ENCODE measurements at regions not wholly inside any gene's neighbourhood (a gene's known extent, or its start where the extent isn't known, plus 50 kb on each side); places are given as distances from the start of the nearest gene placed in this dataset.

DNA sequence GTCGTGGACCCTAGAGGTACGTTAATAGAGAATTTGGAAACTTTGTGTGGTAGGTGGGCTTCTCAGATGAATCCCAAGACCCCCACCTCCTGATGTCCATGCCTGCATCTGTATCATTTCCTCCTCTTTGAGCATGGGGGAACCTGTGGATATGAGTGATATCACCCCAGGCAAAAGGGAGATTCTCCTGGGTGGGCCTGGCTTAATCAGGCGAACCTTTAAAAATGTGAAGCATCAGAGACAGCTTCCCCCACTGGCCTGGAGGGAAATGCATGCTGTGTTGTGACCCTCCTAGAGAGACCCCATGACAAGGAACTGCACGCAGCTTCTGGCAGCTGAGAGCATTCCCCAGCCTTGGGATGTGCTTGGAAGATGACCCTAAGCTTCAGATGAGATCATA is 180.9 kb downstream of the MBOAT1 start:
- TF ChIP-seq CTCF (IDR thresholded peaks at IDR 0.05; ENCODE audit: low read depth, low read length), result no peak
- Histone ChIP-seq H3K4me3 (ENCODE audit: low read depth, low read length) (no peak overlapping the region), H3K4me1 (no peaks in the 10 kb centered on the region), H3K9me3 (no peaks in the 10 kb centered on the region), H3K36me3 (no peaks in the 10 kb centered on the region), H3K27me3 (no peaks in the 10 kb centered on the region)
- DNase-seq, result no peak

- no peaks in the 10 kb centered on the region for H3K27me3 ChIP-seq
- no peaks in the 10 kb centered on the region for H3K9me3 ChIP-seq
- no peaks in the 10 kb centered on the region for H3K36me3 ChIP-seq
- no peak overlapping the region for H3K4me3 ChIP-seq (ENCODE audit: low read depth, low read length)
- no peak for TF ChIP-seq CTCF (IDR thresholded peaks at IDR 0.05; ENCODE audit: low read depth, low read length)
- H3K4me1 ChIP-seq, result no peaks in the 10 kb centered on the region
- no peak for DNase-seq
Measured at GRCh38 chr6:20033697-20034407, 178.4 kb downstream of the MBOAT1 start.

DNA sequence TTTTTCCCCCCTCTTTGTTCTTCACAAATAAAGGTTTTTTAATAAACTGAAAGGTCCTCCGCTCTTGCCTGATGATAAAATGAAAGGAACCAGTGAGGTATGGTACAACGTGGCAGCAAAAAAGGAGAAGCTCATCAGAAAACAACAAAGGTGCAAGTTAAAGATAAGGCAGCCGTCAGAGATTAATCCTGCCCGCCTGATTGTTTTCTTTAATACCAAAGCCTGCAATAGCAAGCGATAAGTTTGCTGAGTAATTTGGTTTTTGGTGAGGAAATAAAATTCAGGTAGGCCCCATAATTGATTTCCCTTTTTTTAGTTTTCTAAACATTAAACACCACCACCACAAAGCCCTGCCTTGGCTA is 177.9 kb downstream of the MBOAT1 start:
- no peaks in the 10 kb centered on the region for H3K36me3 ChIP-seq
- H3K9me3 ChIP-seq, result no peaks in the 10 kb centered on the region
- no peaks in the 10 kb centered on the region for H3K27me3 ChIP-seq
- no peak for DNase-seq
- no peaks in the 10 kb centered on the region for H3K4me1 ChIP-seq
- TF ChIP-seq CTCF (IDR thresholded peaks at IDR 0.05; ENCODE audit: low read depth, low read length), result no peak
- H3K4me3 ChIP-seq (ENCODE audit: low read depth, low read length), result no peak overlapping the region

GRCh38 chr6:20036141-20036677 is 176.1 kb downstream of the MBOAT1 start:
- no peak for TF ChIP-seq CTCF (IDR thresholded peaks at IDR 0.05; ENCODE audit: low read depth, low read length)
- no peak for DNase-seq
- Histone ChIP-seq H3K4me3 (ENCODE audit: low read depth, low read length) (no peak overlapping the region), H3K9me3 (no peaks in the 10 kb centered on the region), H3K4me1 (no peaks in the 10 kb centered on the region), H3K27me3 (no peaks in the 10 kb centered on the region), H3K36me3 (no peaks in the 10 kb centered on the region)

DNA sequence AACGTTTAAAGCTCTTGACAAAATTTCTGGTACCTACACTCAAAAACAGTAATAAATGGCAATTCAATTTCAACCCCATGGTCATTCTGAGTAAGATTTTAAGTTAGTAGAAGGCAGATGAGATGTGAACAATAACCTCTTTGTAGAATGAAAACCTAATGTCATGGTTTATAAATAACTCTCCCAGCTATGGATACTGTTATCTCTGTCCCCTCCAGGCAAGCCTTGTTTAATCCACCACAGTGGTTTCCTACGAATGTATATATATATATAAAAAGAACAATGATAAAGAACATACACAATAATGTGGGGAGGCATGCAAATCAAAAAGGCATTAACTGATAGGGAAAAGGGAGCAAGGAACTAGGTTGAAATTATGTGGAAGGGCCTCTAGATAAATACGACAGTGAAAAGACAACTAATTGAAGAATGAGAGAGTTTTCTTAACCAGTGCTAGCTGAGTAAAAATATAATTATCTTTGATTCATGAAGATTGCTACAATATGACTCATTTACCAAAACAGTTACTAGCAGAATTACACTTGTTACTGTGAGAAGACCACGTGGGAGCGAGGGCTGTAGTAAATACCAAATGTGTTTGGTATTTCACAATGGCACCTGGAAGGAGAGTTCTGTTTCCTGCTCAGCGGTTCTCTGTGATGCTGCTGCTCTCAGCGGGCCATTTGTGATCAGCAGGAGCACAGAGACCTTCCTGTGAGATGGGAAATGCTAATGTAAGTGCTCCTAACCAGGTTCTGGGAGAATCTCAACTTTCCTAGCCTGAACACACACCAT is 173.7 kb downstream of the MBOAT1 start:
- Histone ChIP-seq H3K9me3 (no peaks in the 10 kb centered on the region), H3K27me3 (no peaks in the 10 kb centered on the region), H3K4me3 (ENCODE audit: low read depth, low read length) (no peak overlapping the region), H3K4me1 (no peaks in the 10 kb centered on the region), H3K36me3 (no peaks in the 10 kb centered on the region)
- no peak for DNase-seq
- TF ChIP-seq CTCF (IDR thresholded peaks at IDR 0.05; ENCODE audit: low read depth, low read length), result no peak

DNA sequence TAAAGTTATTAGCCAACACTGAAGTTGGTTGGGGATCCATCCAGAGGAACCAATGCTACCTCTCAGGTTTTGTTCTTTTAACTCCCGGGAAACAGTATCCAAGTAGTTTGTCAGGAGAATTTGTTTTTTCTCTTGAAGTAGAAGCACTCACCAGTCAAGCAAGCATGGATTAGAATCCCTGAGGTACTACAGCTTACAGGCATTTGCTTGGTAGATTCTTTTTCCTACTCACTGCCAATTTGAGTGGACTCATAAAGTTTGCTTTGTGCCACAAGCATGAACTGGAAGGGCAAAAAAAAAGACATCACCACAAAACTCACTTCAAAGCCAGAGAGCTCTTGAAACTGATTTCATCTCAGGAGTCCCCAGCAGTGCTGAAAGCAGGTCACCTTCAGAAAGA is 167.4 kb downstream of the MBOAT1 start:
- Histone ChIP-seq H3K9me3 (no peaks in the 10 kb centered on the region), H3K36me3 (no peaks in the 10 kb centered on the region), H3K4me3 (ENCODE audit: low read depth, low read length) (no peak overlapping the region), H3K27me3 (no peaks in the 10 kb centered on the region), H3K4me1 (no peaks in the 10 kb centered on the region)
- TF ChIP-seq CTCF (IDR thresholded peaks at IDR 0.05; ENCODE audit: low read depth, low read length), result no peak
- no peak for DNase-seq
